Upper lobe of left lung (tissue), 6 donors: ENCODE measurements at regions not wholly inside any gene's neighbourhood (a gene's known extent, or its start where the extent isn't known, plus 50 kb on each side); places are given as distances from the start of the nearest gene placed in this dataset.

Experiments used
- ATAC-seq, 2 donors: fragments of 200-7000 bp; cut with Tn5 transposase; one replicate each; pipeline ENCODE4 v1.9.1; 2022; ENCODE audit warnings: mild to moderate bottlenecking in 2 of 2, moderate library complexity in 2 of 2; ENCODE audit not compliant: low FRiP score in 2 of 2
- DNase-seq, 2 donors: peaks; one replicate each; pipeline ENCODE4 v3.0.0-alpha.2; 2019 to 2020
- H3K27ac ChIP-seq, 4 donors: fragments of 200-600 bp; sonication (generic); one replicate each; pipeline ENCODE4 v1.5.1; 2016 to 2019
- H3K27me3 ChIP-seq, 4 donors: fragments of 200-600 bp; sonication (generic); one replicate each; pipeline ENCODE4 v1.5.1; 2017 to 2019
- H3K36me3 ChIP-seq, 4 donors: fragments of 200-600 bp; sonication (generic); one replicate each; pipeline ENCODE4 v1.5.1; 2016 to 2019
- H3K4me1 ChIP-seq, 4 donors: fragments of 200-600 bp; sonication (generic); one replicate each; pipeline ENCODE4 v1.5.1; 2018 to 2019
- H3K4me3 ChIP-seq, 4 donors: fragments of 200-600 bp; sonication (generic); one replicate each; pipeline ENCODE4 v1.5.1; 2017 to 2019; ENCODE audit warnings: mild to moderate bottlenecking in 2 of 4, moderate library complexity in 1 of 4
- H3K9me3 ChIP-seq, 4 donors: fragments of 200-600 bp; sonication (generic); one replicate each; pipeline ENCODE4 v1.5.1; 2018 to 2019
- CTCF ChIP-seq, 6 experiments: fragments of 450-650 bp in 4 of 6; fragments of 200-600 bp in 2 of 6; sonication (generic) in 2 of 6; IDR thresholded peaks; one replicate each; pipeline ENCODE4 v1.5.1; 2016 to 2019; ENCODE audit warnings: antibody characterized with exemption in 6 of 6
- EP300 ChIP-seq, 4 donors: sonication (generic); formaldehyde crosslinking; IDR thresholded peaks; one replicate each; pipeline ENCODE4 v1.5.1; 2017; ENCODE audit warnings: antibody characterized with exemption in 4 of 4, control low read depth in 2 of 4
- POLR2A ChIP-seq, 4 donors: fragments of 450-650 bp; IDR thresholded peaks; one replicate each; pipeline ENCODE4 v1.5.1; 2016 to 2017; ENCODE audit warnings: antibody characterized with exemption in 4 of 4, mild to moderate bottlenecking in 2 of 4
- POLR2AphosphoS5 ChIP-seq, 2 donors: sonication (generic); formaldehyde crosslinking; IDR thresholded peaks; one replicate each; pipeline ENCODE4 v1.5.1; 2017; ENCODE audit warnings: antibody characterized with exemption in 2 of 2
- WGBS, 2 donors: methylation state at CpG; one replicate each; pipeline ENCODE4 v1.1.5; 2017 to 2018; 5-methylcytosine and 5-hydroxymethylcytosine counted together
- donor health status: DM: no; HTN: no; CAD: no; lungs with moderate emphysema.
- donor health status: DM: no; HTN: yes; CAD: no; lungs with severe emphysema.

DNA sequence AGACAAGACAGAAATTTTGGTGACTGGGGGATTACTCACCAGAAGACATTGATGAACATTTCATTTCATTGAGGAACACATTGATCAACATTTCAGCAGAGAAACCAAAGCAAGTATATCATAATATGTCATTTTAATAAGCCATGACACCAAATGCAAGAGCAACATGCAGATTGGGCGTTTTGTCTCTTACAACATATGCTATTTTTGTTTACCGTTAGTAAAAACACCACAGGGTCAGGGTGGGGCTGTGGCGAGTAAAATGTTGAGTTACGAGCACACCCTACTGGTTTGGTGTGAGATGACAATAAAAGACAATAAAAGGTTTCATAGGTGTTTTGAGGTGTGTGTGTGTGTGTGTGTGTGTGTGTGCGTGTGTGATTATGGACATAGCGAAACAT lies 294.5 kb downstream of the PDGFC start:
- H3K27ac ChIP-seq = no peak overlapping the region
- no peak overlapping the region for H3K4me3 ChIP-seq
- WGBS, 2 donors = 59 to 67% methylated on average over 6 of the region's 6 CpGs
- no peak for DNase-seq
- no peaks in the 10 kb centered on the region for H3K36me3 ChIP-seq
- H3K9me3 ChIP-seq = no peaks in the 10 kb centered on the region
- H3K4me1 ChIP-seq = no peaks in the 10 kb centered on the region
- no peaks in the 10 kb centered on the region for H3K27me3 ChIP-seq
- peak in 1 of 6 experiments; percentile 12 for TF ChIP-seq CTCF (IDR thresholded peaks at IDR 0.05)
- TF ChIP-seq EP300 (IDR thresholded peaks at IDR 0.05) = no peak
- no peak for ATAC-seq

DNA sequence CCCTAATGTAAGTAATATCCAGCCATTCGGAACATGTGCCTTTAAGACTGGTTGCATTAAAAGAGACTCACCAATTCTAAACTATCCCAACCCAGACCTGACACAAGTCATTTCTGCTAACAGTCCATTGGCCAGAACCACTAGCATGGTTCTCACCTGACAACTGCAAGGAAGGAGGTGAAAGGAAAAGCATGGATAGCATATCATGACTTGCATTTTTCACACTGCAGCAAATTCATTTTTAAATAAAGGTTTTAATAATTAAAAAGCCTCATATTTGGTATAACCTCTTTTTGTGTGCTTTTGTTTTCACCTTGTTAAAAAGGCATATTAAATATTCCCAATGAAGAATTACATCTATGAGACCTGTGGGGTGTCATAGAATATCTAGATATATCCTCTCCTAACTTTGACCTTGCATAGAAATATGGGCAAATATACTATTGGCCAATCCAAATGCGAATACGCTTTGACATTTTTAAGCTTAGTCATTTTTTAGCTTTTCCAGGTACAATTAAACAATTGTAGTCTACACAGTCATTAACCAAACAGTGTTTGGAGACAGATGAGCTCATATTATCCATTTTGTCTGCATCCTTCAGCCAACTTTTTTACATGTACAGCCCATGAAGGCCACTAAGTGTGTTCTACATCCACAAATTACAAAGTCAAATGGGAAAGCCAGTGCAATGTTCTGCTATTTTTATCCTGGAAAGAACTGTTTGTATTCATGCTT lies 295.3 kb downstream of the PDGFC start:
- no peak for DNase-seq
- Histone ChIP-seq H3K27me3 (no peaks in the 10 kb centered on the region), H3K4me1 (no peaks in the 10 kb centered on the region), H3K36me3 (no peaks in the 10 kb centered on the region), H3K4me3 (no peak overlapping the region), H3K9me3 (no peaks in the 10 kb centered on the region), H3K27ac (no peak overlapping the region)
- no peak for ATAC-seq
- no peak for TF ChIP-seq CTCF (IDR thresholded peaks at IDR 0.05)
- no peak for TF ChIP-seq POLR2A (IDR thresholded peaks at IDR 0.05)
- no peak for TF ChIP-seq EP300 (IDR thresholded peaks at IDR 0.05)
- TF ChIP-seq POLR2AphosphoS5 (IDR thresholded peaks at IDR 0.05) = no peak
- WGBS, 2 donors = 95 to 100% methylated on average over 3 of the region's 3 CpGs

DNA sequence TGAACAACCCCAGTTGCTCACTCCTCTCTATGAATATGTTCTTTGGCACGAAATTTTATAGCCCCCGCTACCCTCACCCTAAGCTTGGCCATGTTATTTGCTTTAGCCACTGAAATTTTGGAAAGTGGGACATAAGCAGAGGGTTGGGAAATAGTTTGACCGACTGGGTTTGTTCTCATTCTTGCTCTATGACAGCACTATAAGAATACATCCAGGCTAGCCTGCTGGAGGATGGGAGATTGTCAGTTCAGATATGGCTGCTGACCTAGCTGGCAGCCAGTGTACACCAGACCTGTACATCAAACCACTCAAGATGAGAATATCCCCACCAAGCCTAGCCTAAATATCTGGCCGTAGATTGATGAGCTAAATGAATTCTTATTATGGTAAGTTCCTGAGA lies 298.1 kb downstream of the PDGFC start:
- no peak for DNase-seq
- no peak for ATAC-seq
- Histone ChIP-seq H3K4me1 (no peaks in the 10 kb centered on the region), H3K27me3 (no peaks in the 10 kb centered on the region), H3K36me3 (no peaks in the 10 kb centered on the region), H3K4me3 (no peak overlapping the region), H3K9me3 (no peaks in the 10 kb centered on the region), H3K27ac (no peak overlapping the region)
- TF ChIP-seq CTCF (IDR thresholded peaks at IDR 0.05) = no peak
- no peak for TF ChIP-seq POLR2A (IDR thresholded peaks at IDR 0.05)
- no peak for TF ChIP-seq EP300 (IDR thresholded peaks at IDR 0.05)
- TF ChIP-seq POLR2AphosphoS5 (IDR thresholded peaks at IDR 0.05) = no peak
- WGBS, 2 donors = 72 to 81% methylated on average over 4 of the region's 4 CpGs

- no peak for ATAC-seq
- Histone ChIP-seq H3K27me3 (no peaks in the 10 kb centered on the region), H3K4me1 (no peaks in the 10 kb centered on the region), H3K9me3 (no peaks in the 10 kb centered on the region), H3K4me3 (no peak overlapping the region), H3K36me3 (no peaks in the 10 kb centered on the region), H3K27ac (no peak overlapping the region)
- no peak for TF ChIP-seq POLR2AphosphoS5 (IDR thresholded peaks at IDR 0.05)
- no peak for TF ChIP-seq EP300 (IDR thresholded peaks at IDR 0.05)
- no peak for TF ChIP-seq POLR2A (IDR thresholded peaks at IDR 0.05)
- no peak for TF ChIP-seq CTCF (IDR thresholded peaks at IDR 0.05)
- 51 to 59% methylated on average over 6 of the region's 6 CpGs for WGBS, 2 donors
- DNase-seq = no peak
Observed at GRCh38 chr4:156672492-156673305, 298.9 kb downstream of the PDGFC start.
